ENCODE measurements at regions not wholly inside any gene's neighbourhood (a gene's known extent, or its start where the extent isn't known, plus 50 kb on each side); places are given as distances from the start of the nearest gene placed in this dataset.
"Not testable (repeated sequence)": the region's sequence is repeated elsewhere in the genome, so short reads cannot be mapped to it uniquely, and the experiment has no call there.

DNA sequence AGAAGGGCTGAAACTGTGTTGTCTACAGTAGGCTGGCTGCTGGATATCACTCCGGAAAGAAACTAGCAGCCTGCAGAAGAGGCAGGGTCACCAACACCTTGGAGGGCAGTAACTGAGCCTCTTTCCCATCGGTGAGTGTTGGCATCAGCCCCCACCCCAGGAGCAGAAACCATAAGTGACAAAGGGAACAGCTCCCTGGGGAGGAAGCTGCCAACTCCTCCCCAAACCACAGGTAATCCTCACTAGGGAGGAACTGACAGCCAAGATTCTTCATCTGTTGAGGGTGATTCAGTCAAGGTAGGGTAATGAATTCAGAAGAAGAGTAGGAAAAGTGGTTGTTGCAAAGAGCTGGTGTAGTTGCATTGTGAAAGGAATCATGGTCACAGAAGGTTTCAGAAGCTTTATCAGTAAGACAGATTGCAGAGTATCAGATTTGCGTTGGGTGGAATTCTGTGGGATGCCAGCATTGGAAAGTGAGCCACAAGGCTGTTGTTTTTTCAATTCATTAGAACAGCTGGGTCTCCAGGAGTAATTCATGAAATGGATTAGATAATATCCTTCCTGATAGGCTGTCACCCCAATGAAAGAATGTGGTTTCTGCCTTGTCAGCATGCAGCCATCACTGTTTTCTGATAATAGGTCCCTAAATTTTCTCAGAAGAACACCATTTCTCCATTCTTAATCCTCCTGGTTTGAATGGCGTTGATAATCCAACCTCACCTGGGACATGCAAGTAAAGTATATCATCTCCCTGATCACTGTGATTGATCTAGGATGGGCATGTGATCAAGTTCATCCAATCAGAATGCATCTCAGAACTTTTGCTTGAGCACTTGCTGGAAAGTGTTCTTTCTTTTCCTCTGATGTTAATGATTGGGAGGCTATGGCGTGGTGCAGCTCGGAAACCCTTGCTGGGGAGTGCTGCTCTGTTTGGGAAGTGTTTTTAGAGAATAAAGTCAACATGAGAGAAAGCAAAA is 75.0 kb upstream of the CTBP2 start:
- DNase-seq (ENCODE audit: low read depth): no peak
- H3K4me3 ChIP-seq (ENCODE audit: low read depth, low read length): no peak overlapping the region
- no peak for TF ChIP-seq CTCF (conservative IDR thresholded peaks at IDR 0.05; ENCODE audit: low read depth, low read length)

DNA sequence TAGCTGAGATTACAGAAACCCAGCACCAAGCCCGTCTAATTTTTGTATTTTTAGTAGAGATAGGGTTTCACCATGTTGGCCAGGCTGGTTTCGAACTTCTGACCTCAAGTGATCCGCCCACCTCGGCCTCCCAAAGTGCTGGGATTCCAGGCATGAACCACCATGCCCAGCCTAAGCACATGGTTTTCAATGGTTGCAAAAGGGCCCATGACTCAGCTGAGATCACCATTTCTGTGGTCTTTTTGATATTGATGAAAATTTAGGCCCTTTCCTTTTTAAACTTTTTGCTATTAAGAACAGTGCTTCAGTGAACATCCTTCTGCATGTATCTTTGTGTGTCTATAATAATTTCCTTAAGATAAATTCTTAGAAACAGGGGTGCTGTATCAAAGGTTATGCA is 74.2 kb upstream of the CTBP2 start:
- H3K4me3 ChIP-seq (ENCODE audit: low read depth, low read length); DNase-seq (ENCODE audit: low read depth): not testable (repeated sequence)

DNA sequence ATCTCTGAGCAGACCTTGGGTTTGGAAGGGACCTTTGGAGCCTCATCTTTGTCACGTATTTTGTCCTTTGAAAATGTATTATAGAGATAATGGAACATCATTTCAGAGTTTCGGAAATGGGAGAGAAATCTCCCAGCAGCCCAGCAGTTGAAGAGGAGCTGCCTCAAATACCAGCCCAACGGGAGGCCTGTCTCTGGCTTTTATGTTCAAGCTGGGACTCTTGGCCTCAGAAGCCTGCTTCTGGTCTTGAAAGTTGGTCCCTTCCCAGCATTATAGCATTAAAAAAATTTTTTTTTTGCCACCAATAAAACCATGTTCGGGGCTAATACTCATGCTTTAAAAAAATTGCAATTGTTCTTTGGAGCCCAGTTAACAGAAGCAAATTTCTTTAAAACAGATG is 73.4 kb upstream of the CTBP2 start:
- no peak for DNase-seq (ENCODE audit: low read depth)
- TF ChIP-seq CTCF (conservative IDR thresholded peaks at IDR 0.05; ENCODE audit: low read depth, low read length): no peak
- H3K4me3 ChIP-seq (ENCODE audit: low read depth, low read length): no peak overlapping the region

DNA sequence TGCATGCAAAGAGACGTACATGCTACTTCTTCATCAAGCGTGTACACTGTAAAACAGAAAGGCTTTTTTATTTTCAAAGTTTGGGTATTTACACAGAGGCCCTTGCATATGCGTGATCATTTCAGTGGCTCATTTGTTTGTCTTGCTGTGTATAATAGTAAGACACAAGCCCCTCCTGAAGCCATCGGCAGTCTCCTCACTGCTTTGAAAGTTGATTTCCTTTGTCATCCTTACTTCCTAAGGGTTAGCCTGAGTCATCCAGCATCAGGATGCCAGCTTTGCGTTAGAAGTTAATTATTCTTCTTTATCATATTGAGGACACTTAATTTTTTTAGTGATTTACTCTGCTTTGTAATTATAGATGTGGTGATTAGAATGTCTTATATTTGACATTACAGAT is 72.5 kb upstream of the CTBP2 start:
- no peak for TF ChIP-seq CTCF (conservative IDR thresholded peaks at IDR 0.05; ENCODE audit: low read depth, low read length)
- no peak for DNase-seq (ENCODE audit: low read depth)
- no peak overlapping the region for H3K4me3 ChIP-seq (ENCODE audit: low read depth, low read length)

DNA sequence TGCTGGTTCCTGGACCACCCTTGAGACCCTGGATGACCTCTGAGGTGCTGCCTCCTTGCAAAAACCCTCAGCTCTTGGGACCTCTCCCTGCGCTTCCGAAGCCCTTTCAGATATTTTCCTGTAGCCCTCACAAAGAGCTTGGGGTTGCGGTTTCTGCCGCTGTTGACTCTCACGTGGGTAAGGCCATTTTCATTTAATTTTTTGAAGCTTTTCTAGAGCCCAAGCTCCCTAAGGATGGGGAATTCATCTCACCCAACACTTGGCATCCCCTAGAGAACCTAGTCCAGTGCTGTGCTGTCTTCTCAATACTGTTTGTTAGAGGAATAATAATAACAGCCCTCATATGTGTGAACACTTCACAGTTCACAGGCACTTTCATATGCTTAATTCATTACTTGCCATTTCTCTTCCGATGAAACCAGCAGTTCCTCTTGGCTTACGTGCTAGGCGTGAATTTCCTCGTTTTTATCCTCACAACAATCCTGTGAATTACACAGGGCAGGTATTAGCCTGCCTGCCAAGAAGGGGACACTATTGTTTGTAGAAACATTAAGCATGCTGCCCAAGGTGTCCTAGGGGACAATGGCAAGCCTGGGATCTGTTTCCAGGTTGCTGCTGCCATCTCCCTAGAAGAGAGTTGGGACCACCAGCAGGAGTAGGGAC is 71.6 kb upstream of the CTBP2 start:
- no peak for DNase-seq (ENCODE audit: low read depth)
- H3K4me3 ChIP-seq (ENCODE audit: low read depth, low read length): no peak overlapping the region
- TF ChIP-seq CTCF (conservative IDR thresholded peaks at IDR 0.05; ENCODE audit: low read depth, low read length): no peak

DNA sequence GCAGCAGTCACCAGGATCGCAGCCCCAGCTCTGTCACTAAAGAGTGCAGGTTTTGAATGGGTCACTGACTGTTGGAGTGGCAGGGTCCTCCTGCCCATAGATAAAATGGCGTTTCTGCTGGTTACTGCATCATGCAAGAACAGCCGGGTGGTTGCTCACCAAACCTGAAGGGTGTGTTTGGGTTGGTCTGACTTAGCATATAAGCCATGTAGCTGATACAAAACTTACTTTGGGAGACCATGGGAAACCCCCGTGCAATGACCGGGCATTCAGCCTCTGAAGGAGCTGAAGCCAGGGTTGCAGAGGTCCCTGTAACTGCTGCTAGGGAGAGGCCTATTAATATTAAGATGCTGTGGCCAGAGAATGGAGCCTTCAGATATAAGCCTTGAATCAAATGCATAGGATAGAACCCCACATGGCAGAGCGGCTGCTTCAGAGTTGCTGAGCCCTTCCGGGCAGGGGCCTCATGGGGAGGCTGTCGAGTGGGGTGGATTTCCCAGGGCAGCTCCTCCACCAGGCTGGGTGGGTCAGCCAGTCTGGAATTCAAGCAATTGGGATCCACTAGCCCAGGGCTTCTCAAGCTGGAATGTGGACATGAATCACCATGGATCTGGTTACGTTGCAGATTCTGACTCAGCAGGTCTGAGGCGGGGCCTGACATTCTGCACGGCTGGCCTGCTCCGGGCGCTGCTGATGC is 70.9 kb upstream of the CTBP2 start:
- TF ChIP-seq CTCF (conservative IDR thresholded peaks at IDR 0.05; ENCODE audit: low read depth, low read length): peak; percentile 15
- peak; percentile 91 for DNase-seq (ENCODE audit: low read depth)
- H3K4me3 ChIP-seq (ENCODE audit: low read depth, low read length): no peak overlapping the region

- no peak for DNase-seq (ENCODE audit: low read depth)
- no peak overlapping the region for H3K4me3 ChIP-seq (ENCODE audit: low read depth, low read length)
- TF ChIP-seq CTCF (conservative IDR thresholded peaks at IDR 0.05; ENCODE audit: low read depth, low read length): no peak
These were observed 69.9 kb upstream of the CTBP2 start for GRCh38 chr10:125230251-125230650.

GRCh38 chr10:125228245-125228940 is 68.0 kb upstream of the CTBP2 start:
- not testable (repeated sequence) for H3K4me3 ChIP-seq (ENCODE audit: low read depth, low read length); DNase-seq (ENCODE audit: low read depth)
